ENCODE measurements at regions not wholly inside any gene's neighbourhood (a gene's known extent, or its start where the extent isn't known, plus 50 kb on each side); places are given as distances from the start of the nearest gene placed in this dataset.
A peak's percentile ranks its signal among the peaks of the same experiment; 100 is the strongest.
"Not testable (repeated sequence)": the region's sequence is repeated elsewhere in the genome, so short reads cannot be mapped to it uniquely, and the experiment has no call there.

DNA sequence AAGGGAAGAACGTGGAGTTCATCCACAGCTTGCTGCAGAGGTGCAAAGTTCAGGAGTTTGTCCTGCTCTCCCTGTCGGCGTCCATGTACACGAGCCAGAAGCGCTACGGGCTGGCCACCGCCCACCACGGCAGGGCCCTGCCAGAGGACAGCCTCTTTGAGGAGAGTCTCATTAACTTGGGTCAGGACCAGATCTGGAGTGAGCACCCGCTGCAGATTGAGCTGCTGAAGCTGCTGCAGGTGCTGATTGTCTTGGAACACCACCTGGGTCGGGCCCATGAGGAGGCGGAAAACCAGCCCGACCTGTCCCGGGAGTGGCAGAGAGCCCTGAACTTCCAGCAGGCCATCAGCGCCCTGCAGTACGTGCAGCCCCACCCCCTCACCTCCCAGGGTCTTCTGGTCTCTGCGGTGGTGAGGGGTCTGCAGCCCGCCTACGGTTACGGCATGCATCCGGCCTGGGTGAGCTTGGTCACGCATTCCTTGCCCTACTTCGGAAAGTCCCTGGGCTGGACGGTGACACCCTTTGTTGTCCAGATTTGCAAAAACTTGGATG, 73.8 kb upstream of the MORC3 start:
- DNase-seq (ENCODE audit: low read depth, low spot score) = no peak

DNA sequence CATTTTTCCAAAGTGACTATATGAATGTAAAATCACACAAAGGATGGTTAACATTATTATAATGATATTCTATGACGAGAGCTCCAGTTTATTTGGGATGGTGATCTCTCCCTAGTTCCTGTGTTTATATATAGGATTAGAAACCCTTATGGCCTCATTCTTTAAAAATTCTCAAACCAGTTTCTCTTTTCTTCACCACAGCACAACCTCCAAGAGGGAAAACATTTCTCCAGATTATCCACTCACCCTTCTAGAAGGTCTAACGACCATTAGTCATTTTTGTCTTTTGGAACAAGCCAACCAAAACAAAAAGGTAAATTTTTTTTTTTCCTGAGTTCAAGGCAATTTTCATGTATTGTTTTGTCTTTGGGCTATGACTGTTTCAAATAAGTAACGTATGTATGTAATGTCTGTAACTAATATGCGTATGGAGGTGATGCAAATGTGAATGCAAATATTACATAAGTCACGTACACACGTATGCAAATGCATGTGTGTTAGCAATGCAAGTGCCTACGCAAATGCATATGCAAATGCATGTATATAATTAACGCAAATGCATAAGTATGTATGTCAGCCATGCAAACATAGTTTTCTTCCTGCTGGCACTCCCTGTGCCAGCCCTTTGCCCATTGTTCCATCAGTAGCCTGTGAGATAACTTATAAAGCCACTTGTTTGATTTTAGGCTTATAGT, 72.5 kb upstream of the MORC3 start:
- DNase-seq (ENCODE audit: low read depth, low spot score) = no peak

DNA sequence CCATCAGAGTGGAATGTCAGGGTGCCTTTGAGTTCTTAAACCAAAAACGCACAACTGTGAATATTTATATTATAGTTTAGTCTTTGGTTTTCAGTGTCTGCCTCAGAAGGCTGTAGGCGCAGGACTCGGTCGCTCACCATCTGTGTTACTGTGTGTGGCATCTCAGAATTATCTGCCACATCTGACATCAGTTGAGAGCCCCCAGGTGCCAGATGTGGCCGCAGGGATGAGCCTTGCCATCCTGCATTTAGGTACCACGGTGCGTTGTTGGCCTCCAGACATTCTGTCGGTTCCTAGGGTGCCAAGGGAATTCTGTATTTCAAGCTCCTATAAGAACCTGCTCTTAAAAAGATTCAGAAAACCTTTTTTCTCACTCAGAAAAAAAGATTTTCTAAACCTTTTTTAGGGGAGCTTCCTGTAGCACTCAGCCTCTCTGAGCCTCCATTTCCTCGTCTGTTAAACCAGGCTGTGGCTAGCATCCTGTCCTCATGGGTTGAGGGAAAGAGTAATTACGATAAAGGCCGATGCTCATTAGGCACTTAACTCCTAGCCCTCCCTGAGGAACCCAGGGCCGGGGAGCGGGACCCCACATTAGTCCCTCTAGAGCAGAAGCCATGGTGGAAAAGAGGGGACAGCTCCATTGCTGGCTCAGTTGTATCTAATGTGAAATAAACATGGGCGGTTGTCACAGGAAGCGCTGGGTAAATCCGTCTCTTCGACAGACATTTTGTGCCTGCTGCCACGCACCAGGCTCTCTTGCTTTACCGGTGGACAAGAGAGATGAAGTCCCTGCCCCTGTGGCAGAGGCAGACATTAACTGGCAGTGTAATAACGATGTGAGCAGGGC, 70.2 kb upstream of the MORC3 start:
- no peak for DNase-seq (ENCODE audit: low read depth, low spot score)

GRCh38 chr21:36250423-36251075, 69.4 kb upstream of the MORC3 start:
- no peak for DNase-seq (ENCODE audit: low read depth, low spot score)

- DNase-seq (ENCODE audit: low read depth, low spot score) = peak; percentile 33
Measured at GRCh38 chr21:36254106-36254941, 65.7 kb upstream of the MORC3 start.

DNA sequence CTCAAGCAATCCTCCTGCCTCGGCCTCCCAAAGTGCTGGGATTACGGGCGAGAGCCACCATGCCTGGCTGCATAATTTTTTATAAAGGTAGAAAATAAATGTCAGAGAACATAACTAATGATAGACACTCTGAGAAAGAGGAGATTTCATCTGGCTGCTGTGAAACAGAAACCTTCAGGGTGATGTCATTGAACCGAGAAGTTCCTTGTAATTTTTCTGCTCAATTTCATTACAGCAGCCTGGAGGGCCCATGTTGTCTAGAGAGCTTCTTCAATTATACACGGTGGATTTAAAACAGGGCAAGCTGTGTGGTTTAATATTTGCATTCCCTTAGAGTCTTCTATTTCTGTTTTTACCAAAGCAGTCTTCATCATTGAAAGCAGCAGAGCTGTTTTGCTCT, 64.3 kb upstream of the MORC3 start:
- no peak for DNase-seq (ENCODE audit: low read depth, low spot score)

DNA sequence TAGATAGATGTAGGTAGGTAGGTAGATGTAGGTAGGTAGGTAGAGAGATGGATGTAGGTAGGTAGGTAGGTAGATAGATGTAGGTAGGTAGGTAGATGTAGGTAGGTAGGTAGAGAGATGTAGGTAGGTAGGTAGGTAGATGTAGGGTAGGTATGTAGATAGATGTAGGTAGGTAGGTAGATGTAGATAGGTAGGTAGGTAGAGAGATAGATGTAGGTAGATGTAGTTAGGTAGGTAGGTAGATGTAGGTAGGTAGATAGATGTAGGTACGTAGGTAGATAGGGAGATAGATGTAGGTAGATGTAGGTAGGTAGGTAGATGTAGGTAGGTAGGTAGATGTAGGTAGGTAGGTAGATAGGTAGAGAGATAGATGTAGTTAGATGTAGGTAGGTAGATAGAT, 62.3 kb upstream of the MORC3 start:
- DNase-seq (ENCODE audit: low read depth, low spot score) = no peak

GRCh38 chr21:36260030-36260787, 59.8 kb upstream of the MORC3 start:
- DNase-seq (ENCODE audit: low read depth, low spot score) = no peak

DNA sequence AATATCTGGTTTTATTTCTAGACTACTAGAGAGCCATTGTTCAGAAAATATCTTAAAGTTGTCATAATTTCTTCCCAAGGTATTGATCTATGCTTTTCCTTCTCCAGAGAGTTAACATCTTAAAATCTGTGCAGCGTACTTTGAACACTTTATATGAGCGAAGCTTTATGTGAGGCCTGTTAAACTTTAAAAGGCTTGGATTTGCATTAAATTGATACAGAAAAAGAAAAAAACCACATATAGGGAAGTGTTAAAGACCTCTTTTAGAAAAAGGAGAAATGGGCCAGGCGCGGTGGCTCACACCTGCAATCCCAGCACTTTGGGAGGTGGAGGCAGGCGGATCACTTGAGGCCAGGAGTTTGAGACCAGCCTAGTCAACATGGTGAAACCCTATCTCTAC, 59.2 kb upstream of the MORC3 start:
- no peak for DNase-seq (ENCODE audit: low read depth, low spot score)

DNA sequence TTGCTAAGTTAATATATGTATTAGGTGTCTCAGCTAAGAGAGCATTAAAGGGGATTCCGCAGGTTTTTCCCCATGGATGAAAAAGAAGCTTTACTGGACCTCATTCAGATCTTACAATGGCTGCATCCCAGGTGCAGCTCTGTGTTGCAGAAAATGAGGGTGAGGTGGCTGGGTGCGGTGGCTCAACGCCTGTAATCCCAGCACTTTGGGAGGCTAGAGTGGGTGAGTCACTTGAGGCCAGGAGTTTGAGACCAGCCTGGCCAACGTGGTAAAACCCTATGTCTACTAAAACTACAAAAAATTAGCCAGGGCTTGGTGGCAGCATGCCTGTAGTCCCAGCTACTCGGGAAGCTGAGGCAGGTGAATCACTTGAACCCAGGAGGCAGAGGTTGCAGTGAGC, 58.5 kb upstream of the MORC3 start:
- no peak for DNase-seq (ENCODE audit: low read depth, low spot score)

GRCh38 chr21:36263797-36264196, 56.2 kb upstream of the MORC3 start:
- DNase-seq (ENCODE audit: low read depth, low spot score) = no peak

- DNase-seq (ENCODE audit: low read depth, low spot score) = no peak
Measured at GRCh38 chr21:36265431-36265830, 54.6 kb upstream of the MORC3 start.

DNA sequence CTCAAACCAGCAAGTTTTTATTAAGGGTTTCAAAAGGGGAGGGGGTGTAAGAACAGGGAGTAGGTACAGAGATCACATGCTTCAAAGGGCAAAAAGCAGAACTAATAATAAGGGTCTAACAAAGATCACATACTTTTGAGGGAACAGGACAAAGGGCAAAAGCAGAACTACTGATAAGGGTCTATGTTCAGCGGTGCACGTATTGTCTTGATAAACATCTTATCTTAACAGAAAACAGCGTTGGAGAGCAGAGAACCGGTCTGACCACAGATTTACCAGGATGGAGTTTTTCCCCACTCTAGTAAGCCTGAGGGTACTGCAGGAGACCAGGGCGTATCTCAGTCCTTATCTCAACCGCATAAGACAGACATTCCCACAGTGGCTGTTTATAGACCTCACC, 52.2 kb upstream of the MORC3 start:
- DNase-seq (ENCODE audit: low read depth, low spot score) = not testable (repeated sequence)

- not testable (repeated sequence) for DNase-seq (ENCODE audit: low read depth, low spot score)
Measured at GRCh38 chr21:36268264-36268663, 51.7 kb upstream of the MORC3 start.
